22Rv1 (cell line): ENCODE measurements at regions not wholly inside any gene's neighbourhood (a gene's known extent, or its start where the extent isn't known, plus 50 kb on each side); places are given as distances from the start of the nearest gene placed in this dataset.
"Not testable (repeated sequence)": the region's sequence is repeated elsewhere in the genome, so short reads cannot be mapped to it uniquely, and the experiment has no call there.

Experiments used
- CTCF ChIP-seq: fragments of 450-650 bp; IDR thresholded peaks from 2 replicates; pipeline ENCODE4 v1.5.1; 2017; ENCODE audit warnings: mild to moderate bottlenecking
- ZFX ChIP-seq: fragments of 450-650 bp; IDR thresholded peaks from 2 replicates; pipeline ENCODE4 v1.6.1; 2017; ENCODE audit warnings: antibody characterized with exemption, borderline replicate concordance

GRCh38 chr7:65549589-65550443, 176.2 kb downstream of the ZNF92 start:
- not testable (repeated sequence) for TF ChIP-seq CTCF, ZFX
